Fibroblast of villous mesenchyme (primary cell): ENCODE measurements at regions not wholly inside any gene's neighbourhood (a gene's known extent, or its start where the extent isn't known, plus 50 kb on each side); places are given as distances from the start of the nearest gene placed in this dataset.

Experiments used
- DNase-seq: peaks from one replicate; pipeline ENCODE4 v3.0.0-alpha.2; 2010; ENCODE audit warnings: low read depth
- H3K4me3 ChIP-seq: 2 replicates; pipeline ENCODE4 v1.5.1; 2011; ENCODE audit warnings: low read depth, mild to moderate bottlenecking, low read length
- TF ChIP-seq, protein P1 (sequence below): IDR thresholded peaks from 2 replicates; pipeline ENCODE4 v1.5.1; 2012; ENCODE audit warnings: low read depth, mild to moderate bottlenecking, low read length; ENCODE audit not compliant: insufficient read depth

DNA sequence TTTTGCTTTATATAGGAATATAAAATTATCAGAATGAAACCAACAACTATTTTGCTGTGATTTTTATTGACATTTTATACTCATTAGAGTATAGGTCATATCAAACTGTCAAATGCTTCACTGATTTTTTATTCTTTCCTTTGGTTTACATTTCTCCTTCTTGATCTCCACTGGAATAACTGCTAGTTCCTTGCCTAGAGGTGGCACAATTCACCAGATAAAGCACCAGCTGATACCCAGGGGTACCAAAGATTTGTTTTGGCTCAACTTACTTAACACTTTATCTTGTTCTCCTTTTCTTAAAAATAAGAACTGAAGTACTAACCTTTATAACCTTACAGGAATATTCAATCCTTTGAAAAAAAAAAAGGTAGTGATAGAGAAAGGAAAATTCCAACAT is 725.1 kb upstream of the CHORDC1 start:
- TF ChIP-seq, protein P1, sequence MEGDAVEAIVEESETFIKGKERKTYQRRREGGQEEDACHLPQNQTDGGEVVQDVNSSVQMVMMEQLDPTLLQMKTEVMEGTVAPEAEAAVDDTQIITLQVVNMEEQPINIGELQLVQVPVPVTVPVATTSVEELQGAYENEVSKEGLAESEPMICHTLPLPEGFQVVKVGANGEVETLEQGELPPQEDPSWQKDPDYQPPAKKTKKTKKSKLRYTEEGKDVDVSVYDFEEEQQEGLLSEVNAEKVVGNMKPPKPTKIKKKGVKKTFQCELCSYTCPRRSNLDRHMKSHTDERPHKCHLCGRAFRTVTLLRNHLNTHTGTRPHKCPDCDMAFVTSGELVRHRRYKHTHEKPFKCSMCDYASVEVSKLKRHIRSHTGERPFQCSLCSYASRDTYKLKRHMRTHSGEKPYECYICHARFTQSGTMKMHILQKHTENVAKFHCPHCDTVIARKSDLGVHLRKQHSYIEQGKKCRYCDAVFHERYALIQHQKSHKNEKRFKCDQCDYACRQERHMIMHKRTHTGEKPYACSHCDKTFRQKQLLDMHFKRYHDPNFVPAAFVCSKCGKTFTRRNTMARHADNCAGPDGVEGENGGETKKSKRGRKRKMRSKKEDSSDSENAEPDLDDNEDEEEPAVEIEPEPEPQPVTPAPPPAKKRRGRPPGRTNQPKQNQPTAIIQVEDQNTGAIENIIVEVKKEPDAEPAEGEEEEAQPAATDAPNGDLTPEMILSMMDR, result no peak
- H3K4me3 ChIP-seq, result no peak overlapping the region
- DNase-seq, result no peak

DNA sequence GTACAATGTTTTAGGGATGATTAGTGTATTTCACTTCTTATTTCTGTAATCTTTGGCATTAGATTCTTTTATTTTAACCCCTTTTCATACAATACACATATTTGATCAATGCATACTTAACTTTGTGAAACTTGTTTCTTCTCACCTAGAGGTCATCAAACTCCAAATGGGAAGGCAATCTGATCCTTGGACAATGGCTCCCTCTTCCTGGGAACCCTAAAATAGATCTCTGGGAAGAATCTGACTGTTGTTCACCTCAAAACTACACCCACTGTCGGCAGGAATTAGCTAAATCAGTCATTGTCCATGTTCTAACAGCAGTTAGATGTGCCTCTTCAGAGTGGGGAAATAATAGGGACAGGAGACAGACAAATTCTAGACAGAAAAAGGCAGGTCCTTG is 707.4 kb upstream of the CHORDC1 start:
- TF ChIP-seq, protein P1, result no peak
- no peak overlapping the region for H3K4me3 ChIP-seq
- no peak for DNase-seq

DNA sequence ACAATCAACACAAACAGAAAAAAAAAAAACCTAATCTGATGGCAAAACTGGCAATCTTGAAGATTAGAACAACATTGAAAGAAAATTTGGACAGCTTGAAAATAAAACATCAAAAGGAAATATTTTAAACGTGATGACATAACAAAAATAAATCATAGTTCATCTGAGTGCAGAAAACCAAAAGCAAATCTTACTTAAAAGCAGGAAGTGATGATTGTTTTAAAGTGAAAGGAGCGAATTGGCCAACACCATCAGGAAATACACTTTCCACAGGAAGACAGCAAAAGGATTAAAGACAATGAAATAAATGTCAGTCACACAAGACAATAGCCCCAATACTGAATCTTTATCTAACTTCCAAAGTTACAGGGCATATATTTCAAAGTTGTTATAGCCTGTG is 696.5 kb upstream of the CHORDC1 start:
- TF ChIP-seq, protein P1, result no peak
- no peak overlapping the region for H3K4me3 ChIP-seq
- DNase-seq, result no peak

DNA sequence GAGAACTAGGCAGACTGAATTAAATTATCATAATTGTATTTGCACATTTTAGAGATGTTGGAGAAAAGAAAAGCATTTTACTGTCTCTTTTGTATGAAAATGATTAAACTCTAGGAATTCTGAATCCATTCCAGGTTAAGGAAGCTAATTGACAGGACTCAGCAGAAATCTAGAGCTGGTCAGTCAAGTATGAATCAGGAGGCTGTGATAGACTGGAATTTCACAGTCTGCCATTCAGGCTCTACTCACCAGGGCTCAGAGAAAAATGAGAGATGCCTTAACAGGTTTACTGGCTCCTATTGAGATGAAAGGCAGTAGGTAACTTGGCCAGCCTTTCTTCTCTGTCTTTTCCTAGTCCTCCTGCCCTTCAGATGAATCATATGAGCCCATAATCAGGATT is 693.9 kb upstream of the CHORDC1 start:
- no peak for DNase-seq
- TF ChIP-seq, protein P1, result no peak
- no peak overlapping the region for H3K4me3 ChIP-seq

DNA sequence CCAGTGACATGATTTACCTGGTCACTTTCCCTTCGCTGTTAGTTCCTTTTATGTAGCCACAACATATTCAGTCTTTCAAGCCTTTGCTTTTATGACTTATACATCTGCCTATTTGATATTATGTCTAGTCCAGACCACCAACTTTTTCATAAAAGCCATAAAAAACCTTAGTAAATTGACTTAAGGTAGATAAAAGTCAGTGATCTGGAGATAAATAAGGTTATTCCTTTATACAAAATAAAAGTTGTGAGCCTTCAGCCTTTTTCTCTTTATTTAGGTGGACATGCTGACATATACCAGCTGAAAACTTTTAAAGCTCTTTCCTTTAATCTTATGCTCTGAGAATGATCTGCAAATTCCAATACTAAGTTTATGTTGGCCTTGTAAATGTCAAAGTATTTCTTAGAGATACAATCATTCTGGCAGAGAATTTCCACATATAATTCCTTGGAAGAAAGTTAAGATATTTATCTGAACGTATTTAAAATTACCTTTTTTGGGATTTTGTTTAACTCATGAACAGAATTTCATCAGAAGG is 690.4 kb upstream of the CHORDC1 start:
- no peak for DNase-seq
- TF ChIP-seq, protein P1, result no peak
- no peak overlapping the region for H3K4me3 ChIP-seq

DNA sequence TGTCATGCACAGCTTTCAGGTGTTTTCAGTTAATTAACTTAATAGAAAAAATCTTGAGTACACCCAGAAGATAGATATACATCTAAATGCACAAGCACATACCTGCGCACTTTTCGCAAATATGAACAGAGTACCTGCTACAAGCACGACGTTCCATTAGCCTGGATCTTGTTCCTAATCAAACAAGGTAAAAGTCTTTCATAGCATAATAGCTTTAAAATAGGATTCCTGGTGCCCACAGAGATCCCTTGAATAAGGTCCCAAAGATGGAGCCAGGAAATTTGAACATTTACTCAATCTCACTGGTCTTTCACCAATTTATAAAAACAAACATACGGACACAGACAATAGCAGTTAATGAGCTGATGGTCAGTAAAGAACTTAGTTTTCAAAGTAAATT is 689.8 kb upstream of the CHORDC1 start:
- no peak for DNase-seq
- TF ChIP-seq, protein P1, result no peak
- no peak overlapping the region for H3K4me3 ChIP-seq

DNA sequence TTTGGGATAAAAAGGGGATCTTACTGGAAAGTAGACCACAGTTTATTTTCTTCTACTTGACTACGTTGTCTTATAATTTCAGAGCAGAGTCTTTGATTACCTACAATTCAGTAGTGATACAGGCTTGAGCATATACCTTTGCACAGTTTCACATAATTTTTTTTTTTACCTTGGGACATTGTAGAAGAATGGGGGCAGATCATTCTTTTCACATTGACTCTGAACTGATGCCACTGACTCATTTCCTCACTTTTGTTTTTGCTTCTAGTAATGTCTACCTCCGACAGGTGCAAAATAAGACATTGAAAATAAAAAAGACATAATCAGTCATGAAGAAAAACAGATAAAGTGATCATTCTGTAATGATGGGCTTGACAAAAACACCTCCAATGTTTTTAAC is 688.3 kb upstream of the CHORDC1 start:
- TF ChIP-seq, protein P1, result no peak
- DNase-seq, result no peak
- H3K4me3 ChIP-seq, result no peak overlapping the region
